ENCODE measurements at regions not wholly inside any gene's neighbourhood (a gene's known extent, or its start where the extent isn't known, plus 50 kb on each side); places are given as distances from the start of the nearest gene placed in this dataset.
"Not testable (repeated sequence)": the region's sequence is repeated elsewhere in the genome, so short reads cannot be mapped to it uniquely, and the experiment has no call there.

- no peak for DNase-seq
- peaks cover 22% of the 10 kb centered on the region for H3K27me3 ChIP-seq (ENCODE audit: control insufficient read depth, insufficient read depth, low read length)
- H3K4me1 ChIP-seq (ENCODE audit: control insufficient read depth, insufficient read depth, low read length), result peaks cover 36% of the 10 kb centered on the region
- no peaks in the 10 kb centered on the region for H3K36me3 ChIP-seq (ENCODE audit: control insufficient read depth, insufficient read depth, low read length)
- 59% methylated on average over 13 of the region's 19 CpGs for WGBS (ENCODE audit: insufficient coverage)
- no peak overlapping the region for H3K27ac ChIP-seq (ENCODE audit: low read length)
- no peaks in the 10 kb centered on the region for H3K9me3 ChIP-seq (replicated peaks; ENCODE audit: control insufficient read depth, low read depth, low read length)
- no peak overlapping the region for H3K4me3 ChIP-seq (ENCODE audit: low read length)
Observed at GRCh38 chr1:10945991-10946509, 66.4 kb upstream of the TARDBP start.

- 81% methylated on average over 6 of the region's 7 CpGs for WGBS (ENCODE audit: insufficient coverage)
- no peak overlapping the region for H3K4me3 ChIP-seq (ENCODE audit: low read length)
- peaks cover 30% of the 10 kb centered on the region for H3K4me1 ChIP-seq (ENCODE audit: control insufficient read depth, insufficient read depth, low read length)
- no peaks in the 10 kb centered on the region for H3K9me3 ChIP-seq (replicated peaks; ENCODE audit: control insufficient read depth, low read depth, low read length)
- H3K27ac ChIP-seq (ENCODE audit: low read length), result no peak overlapping the region
- peaks cover 18% of the 10 kb centered on the region for H3K27me3 ChIP-seq (ENCODE audit: control insufficient read depth, insufficient read depth, low read length)
- no peak for DNase-seq
- no peaks in the 10 kb centered on the region for H3K36me3 ChIP-seq (ENCODE audit: control insufficient read depth, insufficient read depth, low read length)
Observed at GRCh38 chr1:10947181-10947580, 65.3 kb upstream of the TARDBP start.

- DNase-seq, result no peak
- H3K4me1 ChIP-seq (ENCODE audit: control insufficient read depth, insufficient read depth, low read length), result peaks cover 28% of the 10 kb centered on the region
- H3K27me3 ChIP-seq (ENCODE audit: control insufficient read depth, insufficient read depth, low read length), result peaks cover 13% of the 10 kb centered on the region
- H3K36me3 ChIP-seq (ENCODE audit: control insufficient read depth, insufficient read depth, low read length), result no peaks in the 10 kb centered on the region
- H3K4me3 ChIP-seq (ENCODE audit: low read length), result no peak overlapping the region
- H3K9me3 ChIP-seq (replicated peaks; ENCODE audit: control insufficient read depth, low read depth, low read length), result no peaks in the 10 kb centered on the region
- WGBS (ENCODE audit: insufficient coverage), result 83% methylated on average over 18 of the region's 19 CpGs
- H3K27ac ChIP-seq (ENCODE audit: low read length), result no peak overlapping the region
Observed at GRCh38 chr1:10947691-10948462, 64.6 kb upstream of the TARDBP start.

DNA sequence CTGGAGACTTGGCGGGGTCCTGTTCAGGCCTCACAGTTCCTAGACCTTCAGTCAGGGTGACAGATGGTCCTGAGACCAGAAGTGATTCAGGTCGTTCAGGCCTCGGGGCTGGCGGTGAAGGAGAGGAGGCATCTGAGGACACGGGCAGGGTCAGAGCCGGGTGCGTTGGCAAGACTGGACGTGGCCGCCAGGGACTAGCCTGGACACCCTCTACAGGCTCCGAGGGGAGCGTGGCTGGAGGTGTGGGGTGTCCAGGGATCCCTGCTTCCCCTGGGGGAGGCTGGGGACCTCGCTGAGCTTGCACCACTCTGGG lies 64.0 kb upstream of the TARDBP start:
- Histone ChIP-seq H3K9me3 (replicated peaks; ENCODE audit: control insufficient read depth, low read depth, low read length) (peaks cover 2% of the 10 kb centered on the region), H3K27ac (ENCODE audit: low read length) (no peak overlapping the region), H3K36me3 (ENCODE audit: control insufficient read depth, insufficient read depth, low read length) (no peaks in the 10 kb centered on the region), H3K4me1 (ENCODE audit: control insufficient read depth, insufficient read depth, low read length) (peaks cover 23% of the 10 kb centered on the region), H3K27me3 (ENCODE audit: control insufficient read depth, insufficient read depth, low read length) (peaks cover 9% of the 10 kb centered on the region), H3K4me3 (ENCODE audit: low read length) (no peak overlapping the region)
- DNase-seq, result no peak
- WGBS (ENCODE audit: insufficient coverage), result 83% methylated on average over 11 of the region's 12 CpGs

- Histone ChIP-seq H3K36me3 (ENCODE audit: control insufficient read depth, insufficient read depth, low read length) (no peaks in the 10 kb centered on the region), H3K27me3 (ENCODE audit: control insufficient read depth, insufficient read depth, low read length) (no peaks in the 10 kb centered on the region), H3K4me1 (ENCODE audit: control insufficient read depth, insufficient read depth, low read length) (peaks cover 9% of the 10 kb centered on the region), H3K27ac (ENCODE audit: low read length) (no peak overlapping the region), H3K9me3 (replicated peaks; ENCODE audit: control insufficient read depth, low read depth, low read length) (peaks cover 8% of the 10 kb centered on the region), H3K4me3 (ENCODE audit: low read length) (no peak overlapping the region)
- DNase-seq, result no peak
- 76% methylated on average over 16 of the region's 17 CpGs for WGBS (ENCODE audit: insufficient coverage)
Observed at GRCh38 chr1:10950316-10951172, 61.9 kb upstream of the TARDBP start.

- H3K36me3 ChIP-seq (ENCODE audit: control insufficient read depth, insufficient read depth, low read length); H3K9me3 ChIP-seq (replicated peaks; ENCODE audit: control insufficient read depth, low read depth, low read length); DNase-seq; H3K27me3 ChIP-seq (ENCODE audit: control insufficient read depth, insufficient read depth, low read length); H3K4me3 ChIP-seq (ENCODE audit: low read length); H3K27ac ChIP-seq (ENCODE audit: low read length); H3K4me1 ChIP-seq (ENCODE audit: control insufficient read depth, insufficient read depth, low read length): not testable (repeated sequence)
- no CpG with 5 or more reads among the region's 7 CpGs for WGBS (ENCODE audit: insufficient coverage)
Observed at GRCh38 chr1:10951298-10951697, 61.2 kb upstream of the TARDBP start.

DNA sequence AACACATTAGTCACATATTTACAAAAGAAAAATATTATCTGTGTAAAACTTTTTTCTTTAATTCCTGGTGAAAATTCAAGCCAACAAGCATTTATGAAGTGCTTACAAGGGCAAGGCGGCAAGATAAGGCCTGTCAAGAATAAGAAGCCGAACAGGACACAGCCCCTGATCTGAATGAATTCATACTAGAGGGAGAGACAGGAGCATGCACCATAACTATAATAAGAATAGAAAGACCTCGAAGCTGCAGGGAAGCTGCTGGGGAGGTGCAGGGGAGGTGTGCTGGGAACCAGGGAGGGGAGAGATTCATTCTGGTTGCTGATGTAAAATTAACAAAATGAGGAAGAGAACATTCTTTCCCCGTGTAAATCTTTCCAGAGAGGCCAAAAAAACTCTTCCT lies 60.5 kb upstream of the TARDBP start:
- DNase-seq, result no peak
- H3K27ac ChIP-seq (ENCODE audit: low read length), result no peak overlapping the region
- H3K4me3 ChIP-seq (ENCODE audit: low read length), result no peak overlapping the region
- H3K27me3 ChIP-seq (ENCODE audit: control insufficient read depth, insufficient read depth, low read length), result no peaks in the 10 kb centered on the region
- no CpG with 5 or more reads among the region's 4 CpGs for WGBS (ENCODE audit: insufficient coverage)
- peaks cover 8% of the 10 kb centered on the region for H3K4me1 ChIP-seq (ENCODE audit: control insufficient read depth, insufficient read depth, low read length)
- H3K36me3 ChIP-seq (ENCODE audit: control insufficient read depth, insufficient read depth, low read length), result no peaks in the 10 kb centered on the region
- peaks cover 8% of the 10 kb centered on the region for H3K9me3 ChIP-seq (replicated peaks; ENCODE audit: control insufficient read depth, low read depth, low read length)

DNA sequence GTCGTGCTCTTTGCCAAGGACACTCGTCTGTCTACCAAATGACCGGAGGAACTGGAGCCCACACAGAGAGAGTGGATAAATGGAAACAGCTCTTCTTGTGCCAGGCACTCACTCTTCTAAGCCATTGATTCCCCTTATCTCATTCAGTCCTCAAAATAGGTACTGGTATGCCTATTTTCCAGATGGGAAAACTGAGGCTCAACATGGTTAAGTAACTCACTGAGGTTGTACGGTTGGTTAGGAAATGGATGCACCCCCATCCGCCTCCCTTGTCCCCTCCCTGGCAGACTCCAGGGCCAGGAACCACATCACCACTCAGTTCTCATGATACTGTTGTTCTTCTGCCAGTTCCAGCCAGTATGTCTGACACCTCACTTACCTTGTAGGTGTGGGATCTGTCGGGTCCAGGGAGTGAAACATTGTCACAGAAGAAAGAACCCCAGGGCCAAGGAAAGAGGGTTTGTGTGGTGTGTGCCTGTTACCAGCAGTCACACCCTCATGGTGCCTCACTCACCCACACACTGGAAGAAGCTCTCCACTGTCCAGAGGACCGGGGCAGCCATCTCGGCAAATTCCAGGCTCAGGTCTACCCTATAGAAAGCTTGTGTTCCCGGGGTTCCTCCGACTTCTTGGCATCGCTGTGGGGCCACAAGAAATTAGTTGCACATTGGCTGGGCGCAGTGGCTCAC lies 58.8 kb upstream of the TARDBP start:
- no peak overlapping the region for H3K4me3 ChIP-seq (ENCODE audit: low read length)
- H3K27me3 ChIP-seq (ENCODE audit: control insufficient read depth, insufficient read depth, low read length), result no peaks in the 10 kb centered on the region
- no peak overlapping the region for H3K27ac ChIP-seq (ENCODE audit: low read length)
- 87% methylated on average over 5 of the region's 12 CpGs for WGBS (ENCODE audit: insufficient coverage)
- peaks cover 24% of the 10 kb centered on the region for H3K4me1 ChIP-seq (ENCODE audit: control insufficient read depth, insufficient read depth, low read length)
- peaks cover 8% of the 10 kb centered on the region for H3K9me3 ChIP-seq (replicated peaks; ENCODE audit: control insufficient read depth, low read depth, low read length)
- DNase-seq, result no peak
- H3K36me3 ChIP-seq (ENCODE audit: control insufficient read depth, insufficient read depth, low read length), result no peaks in the 10 kb centered on the region

- 66% methylated on average over 12 of the region's 15 CpGs for WGBS (ENCODE audit: insufficient coverage)
- Histone ChIP-seq H3K4me1 (ENCODE audit: control insufficient read depth, insufficient read depth, low read length) (peaks cover 54% of the 10 kb centered on the region), H3K27me3 (ENCODE audit: control insufficient read depth, insufficient read depth, low read length) (no peaks in the 10 kb centered on the region), H3K4me3 (ENCODE audit: low read length) (no peak overlapping the region), H3K9me3 (replicated peaks; ENCODE audit: control insufficient read depth, low read depth, low read length) (peaks cover 8% of the 10 kb centered on the region), H3K27ac (ENCODE audit: low read length) (peak overlapping the region; percentile 85), H3K36me3 (ENCODE audit: control insufficient read depth, insufficient read depth, low read length) (no peaks in the 10 kb centered on the region)
- peak; percentile 55 for DNase-seq
Observed at GRCh38 chr1:10957133-10957532, 55.3 kb upstream of the TARDBP start.

- Histone ChIP-seq H3K4me3 (ENCODE audit: low read length) (no peak overlapping the region), H3K27ac (ENCODE audit: low read length) (peak overlapping the region; percentile 29), H3K4me1 (ENCODE audit: control insufficient read depth, insufficient read depth, low read length) (peaks cover 54% of the 10 kb centered on the region), H3K9me3 (replicated peaks; ENCODE audit: control insufficient read depth, low read depth, low read length) (peaks cover 4% of the 10 kb centered on the region), H3K36me3 (ENCODE audit: control insufficient read depth, insufficient read depth, low read length) (no peaks in the 10 kb centered on the region), H3K27me3 (ENCODE audit: control insufficient read depth, insufficient read depth, low read length) (peaks cover 2% of the 10 kb centered on the region)
- no peak for DNase-seq
- 59% methylated on average over 10 of the region's 10 CpGs for whole genome bisulfite sequencing (ENCODE audit: insufficient coverage)
Observed at GRCh38 chr1:10958614-10959013, 53.8 kb upstream of the TARDBP start.

Data from muscle of leg (tissue), 3 donors.